Mesodermal cell (in vitro differentiated cells): ENCODE measurements at regions not wholly inside any gene's neighbourhood (a gene's known extent, or its start where the extent isn't known, plus 50 kb on each side); places are given as distances from the start of the nearest gene placed in this dataset.

ENCODE experiments used
- H3K27ac ChIP-seq: 2 replicates; pipeline ENCODE4 v1.7.0; 2013; ENCODE audit warnings: mild to moderate bottlenecking, low read depth, low read length, moderate library complexity; ENCODE audit not compliant: severe bottlenecking
- H3K36me3 ChIP-seq: 2 replicates; pipeline ENCODE4 v1.7.1; 2013; ENCODE audit warnings: mild to moderate bottlenecking, low read length, moderate library complexity; ENCODE audit not compliant: control insufficient read depth, insufficient read depth
- H3K4me1 ChIP-seq: one replicate; pipeline ENCODE4 v1.7.1; 2013; ENCODE audit warnings: mild to moderate bottlenecking, low read length; ENCODE audit not compliant: insufficient read depth, control insufficient read depth, poor library complexity, severe bottlenecking
- H3K4me3 ChIP-seq: 2 replicates; pipeline ENCODE4 v1.7.0; 2013; ENCODE audit warnings: low read length, control low read depth, mild to moderate bottlenecking; ENCODE audit not compliant: insufficient read depth, poor library complexity, severe bottlenecking; ENCODE audit errors: extremely low read depth
- H3K9me3 ChIP-seq: 2 replicates; pipeline ENCODE4 v1.7.1; 2013; ENCODE audit warnings: mild to moderate bottlenecking, low read length, moderate library complexity; ENCODE audit not compliant: control insufficient read depth
- WGBS, 2 experiments: methylation state at CpG; one replicate each; pipeline ENCODE4 v1.1.5; 2013; ENCODE audit warnings: missing lambda C conversion rate in 2 of 2; ENCODE audit not compliant: insufficient coverage in 2 of 2; 5-methylcytosine and 5-hydroxymethylcytosine counted together

DNA sequence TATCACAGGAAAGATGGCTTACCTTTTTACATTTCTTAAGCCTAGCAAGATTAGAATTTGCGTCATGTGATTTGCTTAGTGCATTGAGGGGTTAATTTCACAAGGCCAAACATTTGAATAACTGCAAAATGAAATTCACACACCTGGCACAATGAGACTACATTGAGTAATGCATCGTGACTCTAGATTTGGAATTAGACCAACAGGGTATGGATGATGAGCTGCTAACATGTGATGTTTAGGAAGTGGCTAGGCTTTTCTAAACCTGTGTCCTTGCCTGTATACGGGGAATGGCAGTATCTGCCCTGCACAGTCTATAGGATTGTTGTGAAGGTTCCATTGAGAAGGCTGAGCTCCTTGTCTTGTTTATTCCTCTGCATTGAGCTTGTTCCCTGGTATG is 160.1 kb downstream of the MFSD1 start:
- no peaks in the 10 kb centered on the region for H3K36me3 ChIP-seq
- no peak overlapping the region for H3K27ac ChIP-seq
- no peaks in the 10 kb centered on the region for H3K4me1 ChIP-seq
- no peaks in the 10 kb centered on the region for H3K9me3 ChIP-seq
- WGBS, 2 experiments, result 89 to 100% methylated on average over 2 of the region's 3 CpGs
- no peak overlapping the region for H3K4me3 ChIP-seq

DNA sequence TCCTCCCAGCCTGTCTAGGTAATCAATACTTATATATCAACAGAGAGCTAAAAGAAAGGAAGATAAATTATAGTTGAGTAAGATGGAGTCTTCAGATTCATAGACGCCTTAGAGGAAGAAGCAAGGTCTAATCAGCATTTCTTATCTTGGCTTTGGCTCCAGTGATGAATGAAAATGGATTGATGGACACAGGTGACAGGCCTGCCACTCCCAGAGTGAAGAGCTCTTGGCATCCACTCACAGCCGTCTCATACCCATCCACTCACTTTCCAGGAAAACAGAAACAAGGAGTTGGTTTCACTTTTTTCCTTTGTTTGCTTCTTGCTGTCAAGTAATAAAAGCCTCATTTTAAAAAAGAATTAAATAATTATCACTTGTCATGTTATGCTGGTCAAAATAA is 168.2 kb downstream of the MFSD1 start:
- H3K9me3 ChIP-seq, result no peaks in the 10 kb centered on the region
- no peak overlapping the region for H3K27ac ChIP-seq
- H3K4me1 ChIP-seq, result no peaks in the 10 kb centered on the region
- WGBS, 2 experiments, result 80% methylated on average over 1 of the region's 2 CpGs; no CpG with 5 or more reads in 1 of the 2 experiments
- no peaks in the 10 kb centered on the region for H3K36me3 ChIP-seq
- H3K4me3 ChIP-seq, result no peak overlapping the region

DNA sequence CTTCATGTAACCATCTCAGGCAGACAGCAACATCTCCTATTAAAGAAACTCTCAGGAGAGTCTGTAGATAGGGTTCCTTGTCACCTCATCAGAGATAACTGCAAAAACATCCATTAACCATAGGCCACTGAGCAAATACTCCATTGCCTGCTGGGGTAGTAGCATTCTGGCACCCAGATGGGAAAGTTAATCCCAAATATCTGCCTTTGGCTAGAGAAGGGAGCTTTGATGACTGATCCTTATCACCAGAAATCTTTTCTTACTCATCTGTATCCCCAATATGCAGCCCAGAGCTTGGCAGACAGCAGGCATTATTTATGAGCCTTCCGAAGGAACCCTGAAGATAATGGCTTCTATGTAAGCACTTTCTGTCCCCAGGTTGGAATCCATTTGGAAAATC is 173.1 kb downstream of the MFSD1 start:
- Histone ChIP-seq H3K4me1 (no peaks in the 10 kb centered on the region), H3K4me3 (no peak overlapping the region), H3K9me3 (no peaks in the 10 kb centered on the region), H3K27ac (no peak overlapping the region), H3K36me3 (no peaks in the 10 kb centered on the region)
- no CpG with 5 or more reads among the region's 1 CpG for WGBS, 2 experiments

DNA sequence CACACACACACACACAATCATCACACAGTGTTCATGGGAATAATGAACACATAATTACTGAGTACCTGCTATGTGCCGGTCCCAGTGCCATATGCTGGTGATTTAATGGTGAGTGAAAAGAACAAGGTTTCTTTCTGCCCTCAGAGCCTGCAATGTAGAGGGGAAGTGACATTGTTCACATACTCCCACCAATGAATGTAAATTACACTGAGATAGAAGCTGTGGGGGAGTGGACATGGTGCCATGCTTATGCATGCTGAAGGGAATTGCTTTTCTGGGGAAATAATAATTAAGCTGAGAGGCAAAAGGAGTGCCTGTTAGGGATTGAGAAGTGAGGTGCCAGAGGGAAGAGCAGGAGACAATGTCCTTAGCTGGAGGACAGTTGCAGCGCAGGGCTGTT is 175.1 kb downstream of the MFSD1 start:
- H3K27ac ChIP-seq, result no peak overlapping the region
- H3K4me1 ChIP-seq, result no peaks in the 10 kb centered on the region
- 100% methylated on average over 1 of the region's 2 CpGs for WGBS, 2 experiments
- H3K36me3 ChIP-seq, result no peaks in the 10 kb centered on the region
- H3K4me3 ChIP-seq, result no peak overlapping the region
- H3K9me3 ChIP-seq, result no peaks in the 10 kb centered on the region

DNA sequence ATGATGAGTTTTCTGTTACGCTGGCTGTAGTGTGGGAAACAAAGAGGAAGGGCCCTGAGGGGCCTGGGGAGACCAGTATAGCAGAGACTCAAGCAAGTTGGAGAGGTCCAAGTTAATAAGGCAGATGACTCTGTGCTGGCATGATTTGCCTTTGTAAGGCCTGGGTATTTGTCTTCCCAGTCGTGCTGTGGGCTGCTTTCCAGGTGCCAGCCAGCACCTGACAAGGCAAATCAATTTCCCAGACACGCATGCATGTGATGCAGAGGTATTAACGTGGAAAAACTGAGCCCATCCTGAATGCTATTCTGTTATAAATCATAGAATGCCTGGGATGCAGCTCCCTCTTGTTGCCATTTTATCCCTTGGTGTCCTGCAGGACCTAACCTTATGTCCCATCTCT is 175.6 kb downstream of the MFSD1 start:
- Histone ChIP-seq H3K4me1 (no peaks in the 10 kb centered on the region), H3K9me3 (no peaks in the 10 kb centered on the region), H3K4me3 (no peak overlapping the region), H3K36me3 (no peaks in the 10 kb centered on the region), H3K27ac (no peak overlapping the region)
- 81 to 89% methylated on average over 4 of the region's 4 CpGs for WGBS, 2 experiments

- Histone ChIP-seq H3K9me3 (no peaks in the 10 kb centered on the region), H3K36me3 (no peaks in the 10 kb centered on the region), H3K4me1 (no peaks in the 10 kb centered on the region), H3K27ac (no peak overlapping the region), H3K4me3 (no peak overlapping the region)
- 85 to 89% methylated on average over 1 to 3 of the region's 5 CpGs for WGBS, 2 experiments
Measured at GRCh38 chr3:158983216-158984099, 181.6 kb downstream of the MFSD1 start.

DNA sequence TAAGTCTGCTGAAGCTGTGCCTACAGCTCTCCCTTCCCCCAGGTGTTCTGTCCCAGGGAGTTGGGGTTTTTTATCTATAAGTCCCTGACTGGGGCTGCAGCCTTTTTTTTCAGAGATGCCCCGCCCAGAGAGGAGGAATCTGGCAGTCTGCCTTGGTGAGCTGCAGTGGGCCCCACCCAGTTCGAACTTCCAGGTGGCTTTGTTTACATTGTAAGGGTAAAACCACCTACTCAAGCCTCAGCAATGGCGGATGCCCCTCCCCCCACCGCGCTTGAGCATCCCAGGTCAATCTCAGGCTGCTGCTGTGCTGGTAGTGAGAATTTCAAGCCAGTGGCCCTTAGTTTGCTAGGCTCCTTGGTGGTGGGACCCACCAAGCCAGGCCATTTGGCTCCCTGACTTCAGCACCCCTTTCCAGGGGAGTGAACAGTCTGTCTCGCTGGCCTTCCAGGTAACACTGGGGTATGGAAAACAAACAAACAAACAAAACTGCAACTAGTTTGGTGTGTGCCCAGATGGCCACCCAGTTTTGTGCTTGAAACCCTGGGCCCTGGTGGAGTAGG is 189.4 kb downstream of the MFSD1 start:
- 48 to 80% methylated on average over 1 to 4 of the region's 6 CpGs for WGBS, 2 experiments
- H3K4me3 ChIP-seq, result no peak overlapping the region
- no peaks in the 10 kb centered on the region for H3K9me3 ChIP-seq
- no peaks in the 10 kb centered on the region for H3K36me3 ChIP-seq
- no peaks in the 10 kb centered on the region for H3K4me1 ChIP-seq
- H3K27ac ChIP-seq, result no peak overlapping the region

- no peaks in the 10 kb centered on the region for H3K4me1 ChIP-seq
- no peak overlapping the region for H3K27ac ChIP-seq
- H3K36me3 ChIP-seq, result no peaks in the 10 kb centered on the region
Measured at GRCh38 chr3:158992463-158992862, 190.6 kb downstream of the MFSD1 start.

DNA sequence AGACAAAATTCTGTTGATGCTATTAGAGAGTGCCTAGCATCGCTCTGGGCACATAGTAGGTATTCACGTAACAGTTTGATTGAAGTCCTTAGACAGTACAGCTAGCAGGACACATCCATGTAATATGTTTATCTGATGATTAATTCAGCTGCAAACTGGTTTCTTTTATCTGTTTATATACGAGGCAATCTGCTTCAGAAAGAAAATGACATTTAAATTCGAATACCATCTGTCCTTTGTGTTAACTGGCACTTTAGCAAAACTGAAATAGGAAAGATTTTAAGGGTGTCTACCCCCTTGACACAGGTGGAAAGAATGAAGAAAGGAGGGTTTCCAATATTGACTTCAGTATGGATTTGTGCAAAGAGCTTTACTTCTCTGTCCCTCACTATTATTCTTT is 192.5 kb downstream of the MFSD1 start:
- WGBS, 2 experiments, result 100% methylated on average over 1 to 2 of the region's 4 CpGs
- no peak overlapping the region for H3K27ac ChIP-seq
- H3K36me3 ChIP-seq, result no peaks in the 10 kb centered on the region
- no peak overlapping the region for H3K4me3 ChIP-seq
- H3K9me3 ChIP-seq, result no peaks in the 10 kb centered on the region
- no peaks in the 10 kb centered on the region for H3K4me1 ChIP-seq

More at GRCh38 chr3:158992463-158992862, 190.6 kb downstream of the MFSD1 start:
- Histone ChIP-seq H3K4me3 (no peak overlapping the region), H3K9me3 (no peaks in the 10 kb centered on the region)

GRCh38 chr3:159001711-159002110 is 199.9 kb downstream of the MFSD1 start:
- no peaks in the 10 kb centered on the region for H3K36me3 ChIP-seq
- no peak overlapping the region for H3K27ac ChIP-seq
- no peak overlapping the region for H3K4me3 ChIP-seq
- H3K9me3 ChIP-seq, result no peaks in the 10 kb centered on the region
- 86% methylated on average over 1 of the region's 1 CpG; no CpG with 5 or more reads in 1 of the 2 experiments for WGBS, 2 experiments
- no peaks in the 10 kb centered on the region for H3K4me1 ChIP-seq

DNA sequence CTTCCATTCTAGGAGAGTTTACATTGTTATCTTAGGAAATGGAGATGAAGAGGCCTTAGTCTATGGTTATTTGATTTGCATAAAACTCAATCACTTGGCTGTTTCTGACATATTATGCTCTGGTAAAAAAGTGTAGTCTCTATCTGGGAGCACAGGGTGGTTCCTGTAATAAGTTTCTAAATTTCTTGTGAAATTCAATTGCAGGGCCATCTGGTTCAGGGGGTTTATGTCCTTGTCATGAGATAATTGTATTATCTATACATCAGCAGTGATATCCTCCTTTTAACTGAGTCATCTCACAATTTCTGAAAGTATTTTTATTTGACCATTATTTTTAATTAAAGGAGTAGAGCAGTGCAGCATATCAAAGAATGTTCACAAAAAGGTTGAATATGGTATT is 203.3 kb downstream of the MFSD1 start:
- Histone ChIP-seq H3K4me3 (no peak overlapping the region), H3K36me3 (no peaks in the 10 kb centered on the region), H3K27ac (no peak overlapping the region), H3K4me1 (no peaks in the 10 kb centered on the region), H3K9me3 (no peaks in the 10 kb centered on the region)
